HUDEP-2 (cell line): ENCODE measurements at regions not wholly inside any gene's neighbourhood (a gene's known extent, or its start where the extent isn't known, plus 50 kb on each side); places are given as distances from the start of the nearest gene placed in this dataset.

Source experiments
- DNase-seq, 76 experiments: peaks; one replicate each; lab custom pipeline; 2025; ENCODE audit not compliant: unreplicated experiment in 76 of 76; lab: John Stamatoyannopoulos, UW

DNA sequence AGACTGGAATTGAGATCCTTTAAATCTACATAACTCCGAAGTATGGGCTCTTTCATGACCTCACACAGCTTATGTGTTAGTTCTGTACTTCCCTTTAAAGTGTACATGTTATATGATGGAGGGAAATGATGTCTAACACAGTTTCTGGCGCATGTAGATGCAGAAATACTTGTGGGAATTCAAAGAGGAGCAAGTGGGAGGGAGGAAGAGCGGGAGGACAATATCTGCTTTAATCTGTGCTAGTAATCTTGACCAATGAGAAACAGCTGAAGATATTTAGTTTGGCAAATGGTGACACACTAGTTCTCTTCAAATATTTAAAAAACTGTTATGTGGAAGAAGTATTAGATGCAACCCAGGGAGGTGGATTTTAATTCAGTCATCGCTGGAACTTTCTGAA lies 62.9 kb upstream of the PLEKHG1 start:
- DNase-seq = no peak

GRCh38 chr6:150537491-150537890 lies 62.2 kb upstream of the PLEKHG1 start:
- no peak for DNase-seq

DNA sequence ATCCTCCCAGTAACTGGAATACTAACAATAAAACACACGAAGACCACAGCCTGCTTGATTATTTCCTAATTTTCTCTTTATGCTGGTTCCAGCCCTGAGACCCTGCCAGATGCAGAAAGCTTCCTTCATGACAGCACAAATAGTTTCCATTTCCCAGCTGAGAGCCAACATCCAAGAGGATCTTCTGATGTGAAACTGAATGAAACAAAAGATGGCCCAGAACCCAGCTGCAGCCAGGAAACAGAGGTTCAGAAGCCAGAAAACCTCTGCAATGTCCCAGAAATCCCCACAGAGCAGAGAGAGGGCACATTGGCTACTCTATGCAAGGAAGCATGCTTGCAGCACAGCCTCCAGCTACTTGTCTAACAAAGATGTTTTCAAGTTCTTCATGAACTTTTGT lies 61.8 kb upstream of the PLEKHG1 start:
- no peak for DNase-seq

- no peak for DNase-seq
Measured at GRCh38 chr6:150539111-150539510, 60.6 kb upstream of the PLEKHG1 start.

DNA sequence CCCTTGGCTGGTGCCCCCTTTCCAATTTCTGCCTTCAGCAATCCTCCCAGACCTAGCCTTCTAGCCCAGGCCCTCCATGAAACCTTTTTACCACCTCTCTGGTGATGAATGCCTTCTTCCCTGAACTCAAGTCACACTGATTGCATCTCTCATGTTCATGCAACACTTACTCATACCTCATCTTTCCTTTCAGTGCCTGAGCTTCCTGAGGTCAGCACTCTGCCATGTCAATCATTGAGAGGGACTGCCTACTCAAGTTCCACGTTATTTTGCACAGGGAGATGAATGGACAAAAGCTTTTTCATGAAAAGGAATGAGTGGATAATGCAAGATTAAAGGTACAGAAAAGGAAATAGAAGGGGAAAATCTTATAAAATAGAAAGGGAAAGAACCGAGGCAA lies 60.1 kb upstream of the PLEKHG1 start:
- DNase-seq = no peak

DNA sequence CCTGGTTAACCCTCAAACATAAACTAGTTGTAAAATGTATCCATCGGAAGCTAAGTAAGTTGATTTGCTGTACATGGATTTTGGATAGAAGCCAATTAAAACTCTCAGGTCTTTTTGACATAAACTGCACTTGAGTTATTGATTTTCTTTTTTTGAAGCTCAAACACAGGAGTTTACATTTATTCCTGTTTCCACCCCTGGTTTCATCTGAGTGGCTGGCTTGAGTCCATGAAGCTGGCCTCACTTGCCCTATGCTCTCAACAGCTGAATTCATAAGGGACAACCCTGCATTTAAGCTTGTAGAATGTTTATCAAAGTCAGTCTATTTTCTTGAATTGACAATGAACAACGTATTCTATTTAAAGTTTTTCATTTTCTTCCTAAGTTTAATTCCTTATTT lies 58.1 kb upstream of the PLEKHG1 start:
- no peak for DNase-seq

- no peak for DNase-seq
Measured at GRCh38 chr6:150543178-150543577, 56.5 kb upstream of the PLEKHG1 start.

GRCh38 chr6:150544793-150545192 lies 54.9 kb upstream of the PLEKHG1 start:
- DNase-seq = no peak

- DNase-seq = no peak
Measured at GRCh38 chr6:150546457-150546856, 53.2 kb upstream of the PLEKHG1 start.

GRCh38 chr6:150547502-150548222 lies 52.0 kb upstream of the PLEKHG1 start:
- DNase-seq = no peak

GRCh38 chr6:150548330-150548729 lies 51.4 kb upstream of the PLEKHG1 start:
- no peak for DNase-seq

GRCh38 chr6:150549007-150549406 lies 50.7 kb upstream of the PLEKHG1 start:
- DNase-seq = no peak

DNA sequence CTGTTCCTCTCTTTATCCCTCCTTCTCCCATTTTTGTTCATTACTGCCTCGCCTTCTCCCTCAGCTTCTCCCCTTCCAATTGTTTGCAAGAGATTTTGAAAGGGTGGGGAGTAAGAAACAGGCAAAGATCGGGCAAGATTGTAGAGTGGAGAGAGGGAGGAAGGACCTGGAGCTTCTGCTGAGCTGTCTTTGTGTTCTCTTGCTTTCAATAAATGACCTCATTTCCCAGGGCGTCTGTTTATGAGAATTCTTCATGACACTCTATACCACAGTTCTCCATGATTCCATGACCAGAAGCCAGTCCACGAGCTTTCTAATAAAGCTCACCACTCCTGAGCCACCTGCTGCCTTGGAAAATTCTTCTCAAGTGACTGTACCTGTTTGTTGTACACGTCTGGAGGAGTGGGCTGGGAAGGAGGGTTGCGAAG lies 50.0 kb upstream of the PLEKHG1 start:
- DNase-seq = no peak
